ENCODE measurements at regions not wholly inside any gene's neighbourhood (a gene's known extent, or its start where the extent isn't known, plus 50 kb on each side); places are given as distances from the start of the nearest gene placed in this dataset.

DNA sequence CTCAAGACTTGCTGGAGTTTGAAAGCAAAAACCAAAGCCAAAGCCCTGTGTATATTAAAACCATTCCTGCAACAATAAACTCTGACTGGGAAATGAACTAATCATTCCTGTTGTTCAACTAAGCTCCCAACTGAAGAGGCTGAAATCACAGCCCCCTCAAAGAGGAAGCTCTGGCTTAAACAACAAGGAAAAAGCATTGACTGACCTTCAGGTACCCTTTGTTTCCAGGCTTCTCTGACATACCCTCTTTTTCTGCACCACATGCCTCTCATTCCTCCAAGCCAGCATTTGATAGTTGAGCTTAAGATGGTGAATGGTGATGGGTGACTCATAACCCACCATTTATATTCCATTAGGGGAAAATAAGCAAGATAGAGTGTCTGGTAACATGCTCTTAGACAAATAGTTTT, 470.9 kb upstream of the SOX9 start:
- dilution Hi-C loops (cut with MboI; ENCODE audit: extremely low pct_ligation_motif_present, low sequenced_read_pairs) = no loop called here
- Histone ChIP-seq H3K4me1 (ENCODE audit: control insufficient read depth, extremely low read depth, insufficient read depth, low read length) (peaks cover 3% of the 10 kb centered on the region), H3K9ac (ENCODE audit: control insufficient read depth, extremely low read depth, insufficient read depth, low read length) (no peak overlapping the region), H4K20me1 (ENCODE audit: control insufficient read depth, extremely low read depth, insufficient read depth, low read length) (no peaks in the 10 kb centered on the region), H3K9me1 (ENCODE audit: control insufficient read depth, extremely low read depth, insufficient read depth, low read length) (no peaks in the 10 kb centered on the region), H3K79me2 (ENCODE audit: control insufficient read depth, insufficient read depth, low read length) (no peaks in the 10 kb centered on the region), H3K4me2 (ENCODE audit: control insufficient read depth, extremely low read depth, insufficient read depth, low read depth, low read length) (no peak overlapping the region), H3K27ac (ENCODE audit: control insufficient read depth, insufficient read depth, low read length) (no peak overlapping the region), H2AFZ (ENCODE audit: control insufficient read depth, low read length) (no peak overlapping the region), H3K4me3 (ENCODE audit: control insufficient read depth in 2 of 3, extremely low read depth in 1 of 3, insufficient read depth in 2 of 3, low read depth in 1 of 3, low read length in 3 of 3) (no peak overlapping the region), H3K36me3 (ENCODE audit: control insufficient read depth in 2 of 2, extremely low read depth in 1 of 2, insufficient read depth in 2 of 2, low read length in 2 of 2) (no peaks in the 10 kb centered on the region), H3K27me3 (ENCODE audit: control insufficient read depth, extremely low read depth, insufficient read depth, low read length) (no peaks in the 10 kb centered on the region), H3K9me3 (ENCODE audit: control insufficient read depth, low read depth, low read length) (no peaks in the 10 kb centered on the region)
- peak; percentile 13 for FAIRE-seq
- DNase-seq (ENCODE audit: low read depth, low spot score) = no peak
- no peak for TF ChIP-seq EZH2 (IDR thresholded peaks at IDR 0.05; ENCODE audit: low read length)
- TF ChIP-seq, protein P1, sequence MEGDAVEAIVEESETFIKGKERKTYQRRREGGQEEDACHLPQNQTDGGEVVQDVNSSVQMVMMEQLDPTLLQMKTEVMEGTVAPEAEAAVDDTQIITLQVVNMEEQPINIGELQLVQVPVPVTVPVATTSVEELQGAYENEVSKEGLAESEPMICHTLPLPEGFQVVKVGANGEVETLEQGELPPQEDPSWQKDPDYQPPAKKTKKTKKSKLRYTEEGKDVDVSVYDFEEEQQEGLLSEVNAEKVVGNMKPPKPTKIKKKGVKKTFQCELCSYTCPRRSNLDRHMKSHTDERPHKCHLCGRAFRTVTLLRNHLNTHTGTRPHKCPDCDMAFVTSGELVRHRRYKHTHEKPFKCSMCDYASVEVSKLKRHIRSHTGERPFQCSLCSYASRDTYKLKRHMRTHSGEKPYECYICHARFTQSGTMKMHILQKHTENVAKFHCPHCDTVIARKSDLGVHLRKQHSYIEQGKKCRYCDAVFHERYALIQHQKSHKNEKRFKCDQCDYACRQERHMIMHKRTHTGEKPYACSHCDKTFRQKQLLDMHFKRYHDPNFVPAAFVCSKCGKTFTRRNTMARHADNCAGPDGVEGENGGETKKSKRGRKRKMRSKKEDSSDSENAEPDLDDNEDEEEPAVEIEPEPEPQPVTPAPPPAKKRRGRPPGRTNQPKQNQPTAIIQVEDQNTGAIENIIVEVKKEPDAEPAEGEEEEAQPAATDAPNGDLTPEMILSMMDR (optimal IDR thresholded peaks at IDR 0.05 in 1 of 3, IDR thresholded peaks at IDR 0.05 in 1 of 3, conservative IDR thresholded peaks at IDR 0.05 in 1 of 3; ENCODE audit: extremely low read depth in 1 of 3, insufficient read depth in 2 of 3, low read length in 3 of 3) = no peak

DNA sequence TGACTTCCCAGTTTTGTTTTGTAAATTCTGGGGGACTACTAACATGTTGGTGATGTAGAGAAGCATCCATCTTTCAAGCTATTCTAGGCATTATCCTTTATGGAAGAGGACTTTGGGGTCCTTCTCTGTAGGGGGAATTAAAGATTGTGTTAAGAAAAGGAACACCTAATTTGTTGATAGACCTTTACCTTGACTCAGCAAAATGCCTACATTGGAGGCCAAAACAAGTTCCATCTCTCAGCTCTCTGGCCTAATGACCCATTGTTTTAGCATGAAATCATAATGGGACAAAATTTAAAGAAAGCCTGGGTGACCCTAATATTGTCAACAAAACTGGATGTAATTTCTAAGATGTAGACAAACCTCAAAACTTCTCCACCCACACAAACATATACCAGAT, 465.3 kb upstream of the SOX9 start:
- dilution Hi-C loops (cut with MboI; ENCODE audit: extremely low pct_ligation_motif_present, low sequenced_read_pairs) = no loop called here

More for the DNA sequence above, 465.3 kb upstream of the SOX9 start:
- H4K20me1 ChIP-seq (ENCODE audit: control insufficient read depth, extremely low read depth, insufficient read depth, low read length) = no peaks in the 10 kb centered on the region
- no peaks in the 10 kb centered on the region for H3K79me2 ChIP-seq (ENCODE audit: control insufficient read depth, insufficient read depth, low read length)
- H3K4me3 ChIP-seq (ENCODE audit: control insufficient read depth in 2 of 3, extremely low read depth in 1 of 3, insufficient read depth in 2 of 3, low read depth in 1 of 3, low read length in 3 of 3) = no peak overlapping the region
- H2AFZ ChIP-seq (ENCODE audit: control insufficient read depth, low read length) = no peak overlapping the region
- no peaks in the 10 kb centered on the region for H3K9me1 ChIP-seq (ENCODE audit: control insufficient read depth, extremely low read depth, insufficient read depth, low read length)
- no peaks in the 10 kb centered on the region for H3K36me3 ChIP-seq (ENCODE audit: control insufficient read depth in 2 of 2, extremely low read depth in 1 of 2, insufficient read depth in 2 of 2, low read length in 2 of 2)
- DNase-seq (ENCODE audit: low read depth, low spot score) = no peak
- H3K9me3 ChIP-seq (ENCODE audit: control insufficient read depth, low read depth, low read length) = no peaks in the 10 kb centered on the region
- no peak overlapping the region for H3K9ac ChIP-seq (ENCODE audit: control insufficient read depth, extremely low read depth, insufficient read depth, low read length)
- no peaks in the 10 kb centered on the region for H3K4me1 ChIP-seq (ENCODE audit: control insufficient read depth, extremely low read depth, insufficient read depth, low read length)
- TF ChIP-seq, protein P1 (optimal IDR thresholded peaks at IDR 0.05 in 1 of 3, IDR thresholded peaks at IDR 0.05 in 1 of 3, conservative IDR thresholded peaks at IDR 0.05 in 1 of 3; ENCODE audit: extremely low read depth in 1 of 3, insufficient read depth in 2 of 3, low read length in 3 of 3) = no peak
- TF ChIP-seq EZH2 (IDR thresholded peaks at IDR 0.05; ENCODE audit: low read length) = no peak
- no peak overlapping the region for H3K27ac ChIP-seq (ENCODE audit: control insufficient read depth, insufficient read depth, low read length)
- H3K4me2 ChIP-seq (ENCODE audit: control insufficient read depth, extremely low read depth, insufficient read depth, low read depth, low read length) = no peak overlapping the region
- no peaks in the 10 kb centered on the region for H3K27me3 ChIP-seq (ENCODE audit: control insufficient read depth, extremely low read depth, insufficient read depth, low read length)
- FAIRE-seq = no peak

Data from keratinocyte (primary cell).